Left ventricle myocardium inferior (tissue), 1 donor: ENCODE measurements at regions not wholly inside any gene's neighbourhood (a gene's known extent, or its start where the extent isn't known, plus 50 kb on each side); places are given as distances from the start of the nearest gene placed in this dataset.

Source experiments
- DNase-seq: peaks from one replicate; pipeline ENCODE4 v3.0.0-alpha.2; 2020
- H3K27ac ChIP-seq: fragments of 200-600 bp; replicated peaks from 2 replicates; pipeline ENCODE4 v1.8.0; 2021
- H3K27me3 ChIP-seq: fragments of 200-600 bp; 2 replicates; pipeline ENCODE4 v1.8.0; 2021; ENCODE audit warnings: low read depth
- H3K36me3 ChIP-seq: fragments of 200-600 bp; 2 replicates; pipeline ENCODE4 v1.8.0; 2021
- H3K4me1 ChIP-seq: fragments of 200-600 bp; 2 replicates; pipeline ENCODE4 v1.8.0; 2021
- H3K4me3 ChIP-seq: fragments of 200-600 bp; 2 replicates; pipeline ENCODE4 v1.8.0; 2021; ENCODE audit warnings: mild to moderate bottlenecking, moderate library complexity
- H3K9me3 ChIP-seq: fragments of 200-600 bp; replicated peaks from 2 replicates; pipeline ENCODE4 v1.8.0; 2021
- intact Hi-C: fragments of 100-400 bp; cut with micrococcal nuclease; formaldehyde crosslinking; loops from one replicate; pipeline ENCODE4 v1.11.0; 2022
- TF ChIP-seq, protein P1 (sequence below): fragments of 200-600 bp; IDR thresholded peaks from 2 replicates; pipeline ENCODE4 v1.8.0; 2021; ENCODE audit warnings: antibody characterized with exemption, mild to moderate bottlenecking, borderline replicate concordance
- donor health status: DM: no; HTN: yes; CAD: no; lungs with severe emphysema.

DNA sequence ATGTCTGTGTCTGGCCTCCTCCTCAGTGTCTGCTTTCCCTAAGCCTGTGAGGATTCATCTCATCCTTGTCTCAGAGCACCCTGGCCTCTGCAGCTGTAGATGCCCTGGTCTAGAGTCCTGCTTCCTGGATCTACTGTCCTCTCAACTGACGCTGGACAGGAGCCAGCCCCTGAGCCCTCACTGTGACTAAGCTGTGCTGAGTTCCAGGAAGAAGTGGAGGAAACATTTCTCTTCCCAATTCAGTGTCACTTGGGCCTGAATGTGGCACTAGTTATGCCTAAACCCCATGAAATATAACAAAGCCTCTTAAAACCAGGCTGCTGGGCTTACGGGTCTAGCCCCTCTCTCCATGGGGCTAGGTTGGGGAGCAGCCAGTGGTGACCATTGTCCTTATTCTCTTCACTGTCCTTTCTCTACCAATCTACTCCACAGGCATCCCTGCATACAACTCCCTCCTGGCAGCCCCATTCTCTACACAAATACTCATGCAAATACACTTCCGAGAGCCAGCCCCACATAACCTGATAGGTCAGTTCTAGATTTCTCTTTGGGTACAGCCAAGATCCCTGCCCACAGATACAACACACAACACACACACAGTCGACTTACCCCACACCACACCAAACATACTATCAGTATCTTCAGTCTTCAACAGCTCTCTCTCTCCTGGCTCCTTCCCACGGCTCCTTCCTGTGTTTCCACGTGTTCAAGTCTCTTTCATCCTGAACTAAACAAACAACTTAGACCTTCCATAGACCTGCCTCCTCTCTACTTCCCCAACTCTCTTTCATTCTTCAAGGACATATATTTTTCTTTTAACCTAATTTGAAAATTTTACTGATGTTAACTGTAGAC lies 220.8 kb downstream of the SNX18 start:
- Histone ChIP-seq H3K27ac (no peak overlapping the region), H3K36me3 (no peaks in the 10 kb centered on the region), H3K27me3 (no peaks in the 10 kb centered on the region), H3K9me3 (no peaks in the 10 kb centered on the region), H3K4me3 (no peak overlapping the region), H3K4me1 (peaks cover 21% of the 10 kb centered on the region)
- DNase-seq, result peak; percentile 77
- TF ChIP-seq, protein P1, sequence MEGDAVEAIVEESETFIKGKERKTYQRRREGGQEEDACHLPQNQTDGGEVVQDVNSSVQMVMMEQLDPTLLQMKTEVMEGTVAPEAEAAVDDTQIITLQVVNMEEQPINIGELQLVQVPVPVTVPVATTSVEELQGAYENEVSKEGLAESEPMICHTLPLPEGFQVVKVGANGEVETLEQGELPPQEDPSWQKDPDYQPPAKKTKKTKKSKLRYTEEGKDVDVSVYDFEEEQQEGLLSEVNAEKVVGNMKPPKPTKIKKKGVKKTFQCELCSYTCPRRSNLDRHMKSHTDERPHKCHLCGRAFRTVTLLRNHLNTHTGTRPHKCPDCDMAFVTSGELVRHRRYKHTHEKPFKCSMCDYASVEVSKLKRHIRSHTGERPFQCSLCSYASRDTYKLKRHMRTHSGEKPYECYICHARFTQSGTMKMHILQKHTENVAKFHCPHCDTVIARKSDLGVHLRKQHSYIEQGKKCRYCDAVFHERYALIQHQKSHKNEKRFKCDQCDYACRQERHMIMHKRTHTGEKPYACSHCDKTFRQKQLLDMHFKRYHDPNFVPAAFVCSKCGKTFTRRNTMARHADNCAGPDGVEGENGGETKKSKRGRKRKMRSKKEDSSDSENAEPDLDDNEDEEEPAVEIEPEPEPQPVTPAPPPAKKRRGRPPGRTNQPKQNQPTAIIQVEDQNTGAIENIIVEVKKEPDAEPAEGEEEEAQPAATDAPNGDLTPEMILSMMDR, result no peak
- intact Hi-C loops, result no loop called here

DNA sequence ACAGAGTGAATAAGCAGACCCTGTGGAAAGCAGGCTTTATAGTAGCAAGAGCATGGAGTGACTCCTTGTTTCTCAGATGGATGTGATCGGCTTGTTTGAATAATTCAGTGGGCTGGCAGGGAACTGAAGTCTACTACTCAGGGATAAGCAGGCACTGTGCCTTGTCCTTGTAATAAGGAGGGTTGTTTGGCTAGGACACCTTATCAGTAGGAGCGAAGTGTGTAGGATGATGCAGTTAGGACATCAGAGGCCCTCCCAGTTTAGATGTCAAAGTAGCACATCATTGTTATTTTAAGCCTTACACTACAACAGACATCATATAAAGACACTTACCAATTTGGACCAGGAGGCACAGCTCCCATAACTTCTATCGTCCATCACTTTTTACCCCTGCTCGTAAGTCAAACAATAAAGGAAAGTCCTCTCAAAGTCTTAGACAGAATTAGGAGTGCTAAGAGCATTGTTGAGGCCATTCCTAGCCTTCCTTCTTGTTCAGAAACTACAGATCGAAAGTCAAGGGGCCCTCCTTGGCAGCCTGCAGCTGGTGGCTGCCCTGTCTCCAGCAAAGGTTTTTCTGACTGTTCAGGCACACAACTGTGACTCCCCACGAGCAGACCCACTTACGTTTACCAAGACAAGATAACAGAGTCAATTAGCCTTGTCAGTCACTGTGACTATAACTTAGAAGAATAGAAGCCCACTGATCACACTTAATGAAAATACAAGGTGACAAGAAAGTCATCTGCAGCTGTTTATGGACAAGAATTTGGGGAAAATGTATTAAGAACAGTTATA lies 218.6 kb downstream of the SNX18 start:
- Histone ChIP-seq H3K36me3 (no peaks in the 10 kb centered on the region), H3K4me1 (peaks cover 12% of the 10 kb centered on the region), H3K9me3 (no peaks in the 10 kb centered on the region), H3K27me3 (no peaks in the 10 kb centered on the region), H3K27ac (no peak overlapping the region), H3K4me3 (no peak overlapping the region)
- TF ChIP-seq, protein P1, result no peak
- intact Hi-C loops, result no loop called here
- DNase-seq, result no peak

DNA sequence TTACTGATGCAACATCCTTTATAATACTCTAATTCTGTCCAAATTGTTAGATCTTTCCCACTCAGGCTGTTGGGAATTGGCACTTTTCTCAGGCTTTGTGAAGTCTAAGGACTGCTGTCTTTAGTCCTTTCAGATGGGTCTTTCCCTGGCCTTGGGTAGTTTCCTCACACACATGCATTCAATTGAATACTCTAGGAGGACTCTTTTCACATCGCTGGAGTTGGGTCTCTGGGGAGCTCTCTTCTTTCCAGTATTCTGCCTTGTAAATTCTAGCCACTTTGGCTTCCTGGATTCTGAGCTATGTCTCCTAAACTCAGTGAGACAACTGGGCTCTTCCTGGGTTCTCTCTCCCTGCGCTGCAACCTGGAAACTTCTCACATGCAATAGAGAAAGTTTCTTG lies 215.5 kb downstream of the SNX18 start:
- H3K27ac ChIP-seq, result no peak overlapping the region

DNA sequence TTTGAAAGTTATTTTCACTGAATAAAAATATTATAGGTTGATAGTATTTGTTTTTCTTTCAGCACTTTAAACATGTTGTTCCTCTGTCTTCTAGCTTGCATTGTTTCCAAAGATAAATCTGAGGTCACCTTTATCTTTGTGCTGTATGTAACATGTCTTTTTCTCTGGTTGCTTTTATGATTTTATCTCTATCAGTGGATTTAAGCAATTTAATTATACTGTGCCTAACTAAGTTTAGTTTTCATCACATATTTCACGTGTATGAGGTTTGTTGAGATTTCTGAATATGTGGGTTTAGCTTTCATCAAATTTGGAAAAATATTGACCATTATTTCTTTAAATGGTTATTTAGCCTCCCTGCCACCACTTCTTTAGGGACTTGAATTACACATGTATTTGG lies 214.5 kb downstream of the SNX18 start:
- no peak overlapping the region for H3K4me3 ChIP-seq
- DNase-seq, result no peak
- intact Hi-C loops, result no loop called here

More for the DNA sequence above, 215.5 kb downstream of the SNX18 start:
- Histone ChIP-seq H3K27me3 (no peaks in the 10 kb centered on the region), H3K9me3 (no peaks in the 10 kb centered on the region), H3K4me3 (no peak overlapping the region), H3K4me1 (peaks cover 6% of the 10 kb centered on the region), H3K36me3 (no peaks in the 10 kb centered on the region)
- TF ChIP-seq, protein P1, result no peak
- DNase-seq, result no peak
- intact Hi-C loops, result no loop called here

DNA sequence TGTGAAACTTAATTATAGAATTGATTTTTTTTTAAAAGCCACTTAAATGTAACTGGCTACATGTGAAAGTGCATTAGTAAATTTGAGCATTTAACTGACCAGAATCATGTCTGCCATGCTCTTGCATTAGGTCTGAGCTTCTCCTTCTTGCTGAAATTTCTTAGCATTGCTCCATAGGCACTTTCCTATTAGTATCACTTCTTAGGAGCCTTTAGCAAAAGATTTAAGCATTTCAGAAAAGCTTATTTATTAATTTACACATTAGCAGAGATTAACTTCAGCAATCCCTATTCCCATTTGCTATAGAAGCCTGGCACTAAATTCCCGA lies 211.0 kb downstream of the SNX18 start:
- Histone ChIP-seq H3K27ac (no peak overlapping the region), H3K4me3 (no peak overlapping the region), H3K9me3 (no peaks in the 10 kb centered on the region), H3K4me1 (no peaks in the 10 kb centered on the region), H3K36me3 (no peaks in the 10 kb centered on the region), H3K27me3 (no peaks in the 10 kb centered on the region)
- no peak for DNase-seq
- intact Hi-C loops, result no loop called here
- TF ChIP-seq, protein P1, result no peak

More for the DNA sequence above, 214.5 kb downstream of the SNX18 start:
- Histone ChIP-seq H3K27me3 (no peaks in the 10 kb centered on the region), H3K36me3 (no peaks in the 10 kb centered on the region), H3K9me3 (no peaks in the 10 kb centered on the region), H3K27ac (no peak overlapping the region), H3K4me1 (peaks cover 3% of the 10 kb centered on the region)
- TF ChIP-seq, protein P1, result no peak
